HEK293 (cell line): ENCODE measurements at regions not wholly inside any gene's neighbourhood (a gene's known extent, or its start where the extent isn't known, plus 50 kb on each side); places are given as distances from the start of the nearest gene placed in this dataset.
"Not testable (repeated sequence)": the region's sequence is repeated elsewhere in the genome, so short reads cannot be mapped to it uniquely, and the experiment has no call there.

Experiments used
- CTCF ChIA-PET: fragments of 350-600 bp; formaldehyde crosslinking; extraction: SDS; loops from one replicate; lab custom pipeline; 2021; ENCODE audit warnings: antibody characterized with exemption; lab: Yijun Ruan, JAX
- POLR2A ChIA-PET: fragments of 300-600 bp; formaldehyde crosslinking; extraction: SDS; loops from one replicate; lab custom pipeline; 2020; ENCODE audit warnings: antibody characterized with exemption, inconsistent platforms; lab: Yijun Ruan, JAX
- H3K27ac ChIP-seq: fragments of 200-500 bp; sonication (Bioruptor generic); 2 replicates; pipeline ENCODE4 v1.5.1; 2014; ENCODE audit warnings: low read depth, low read length, control low read depth, inconsistent platforms; ENCODE audit errors: extremely low read depth
- H3K36me3 ChIP-seq, 2 experiments: fragments of 200-500 bp in 1 of 2; sonication (Bioruptor generic) in 1 of 2; 1 replicate in 1 of 2; 2 replicates in 1 of 2; pipeline ENCODE4 v1.5.1; 2014 to 2017; ENCODE audit warnings: inconsistent platforms in 2 of 2, low read length in 2 of 2; ENCODE audit not compliant: control insufficient read depth in 2 of 2, insufficient read depth in 1 of 2
- H3K4me1 ChIP-seq: fragments of 200-500 bp; sonication (Bioruptor generic); 2 replicates; pipeline ENCODE4 v1.5.1; 2014; ENCODE audit warnings: mild to moderate bottlenecking, low read length, inconsistent platforms; ENCODE audit not compliant: control insufficient read depth, insufficient read depth
- H3K4me3 ChIP-seq: 2 replicates; pipeline ENCODE4 v1.5.1; 2011; ENCODE audit warnings: low read depth, mild to moderate bottlenecking, control low read depth, low read length, moderate library complexity
- H3K9me3 ChIP-seq: fragments of 200-500 bp; sonication (Bioruptor generic); 2 replicates; pipeline ENCODE4 v1.5.1; 2014; ENCODE audit warnings: low read depth, low read length, inconsistent platforms; ENCODE audit not compliant: control insufficient read depth, insufficient read depth
- ATF2 ChIP-seq: fragments of 450-650 bp; formaldehyde crosslinking; IDR thresholded peaks from 2 replicates; pipeline ENCODE4 v1.5.1; 2016; ENCODE audit warnings: missing biosample characterization, missing genetic modification characterization, low read depth
- HIC1 ChIP-seq: fragments of 450-650 bp; formaldehyde crosslinking; IDR thresholded peaks from 2 replicates; pipeline ENCODE4 v1.5.1; 2016; ENCODE audit warnings: missing biosample characterization, missing genetic modification characterization
- INSM2 ChIP-seq: fragments of 450-650 bp; formaldehyde crosslinking; IDR thresholded peaks from 2 replicates; pipeline ENCODE4 v1.5.1; 2016; ENCODE audit warnings: missing biosample characterization, missing genetic modification characterization
- OSR2 ChIP-seq: fragments of 450-650 bp; formaldehyde crosslinking; IDR thresholded peaks from 2 replicates; pipeline ENCODE4 v1.5.1; 2016; ENCODE audit warnings: missing biosample characterization, missing genetic modification characterization
- PRDM10 ChIP-seq: fragments of 450-650 bp; formaldehyde crosslinking; IDR thresholded peaks from 2 replicates; pipeline ENCODE4 v1.5.1; 2016; ENCODE audit warnings: missing biosample characterization, missing genetic modification characterization
- SP7 ChIP-seq: fragments of 450-650 bp; formaldehyde crosslinking; IDR thresholded peaks from 2 replicates; pipeline ENCODE4 v1.5.1; 2016; ENCODE audit warnings: missing biosample characterization, missing genetic modification characterization
- TSHZ1 ChIP-seq: fragments of 450-650 bp; formaldehyde crosslinking; IDR thresholded peaks from 2 replicates; pipeline ENCODE4 v1.5.1; 2016; ENCODE audit warnings: missing biosample characterization, missing genetic modification characterization, borderline replicate concordance
- ZEB2 ChIP-seq: fragments of 450-650 bp; formaldehyde crosslinking; IDR thresholded peaks from 2 replicates; pipeline ENCODE4 v1.5.1; 2016; ENCODE audit warnings: missing biosample characterization, missing genetic modification characterization
- ZNF10 ChIP-seq: fragments of 450-650 bp; formaldehyde crosslinking; IDR thresholded peaks from 2 replicates; pipeline ENCODE4 v1.5.1; 2017; ENCODE audit warnings: missing biosample characterization, missing genetic modification characterization
- ZNF366 ChIP-seq: fragments of 450-650 bp; formaldehyde crosslinking; conservative IDR thresholded peaks from 2 replicates; pipeline ENCODE4 v1.5.1; 2016; ENCODE audit warnings: missing biosample characterization, missing genetic modification characterization
- ZNF394 ChIP-seq: fragments of 450-650 bp; formaldehyde crosslinking; IDR thresholded peaks from 2 replicates; pipeline ENCODE4 v1.5.1; 2016; ENCODE audit warnings: missing biosample characterization, missing genetic modification characterization, mild to moderate bottlenecking, moderate library complexity, borderline replicate concordance
- ZNF518A ChIP-seq: fragments of 450-650 bp; formaldehyde crosslinking; conservative IDR thresholded peaks from 2 replicates; pipeline ENCODE4 v1.5.1; 2016; ENCODE audit warnings: low read depth, missing biosample characterization, missing genetic modification characterization
- ZNF600 ChIP-seq: fragments of 450-650 bp; formaldehyde crosslinking; IDR thresholded peaks from 2 replicates; pipeline ENCODE4 v1.5.1; 2016; ENCODE audit warnings: missing biosample characterization, missing genetic modification characterization
- ZNF629 ChIP-seq: fragments of 450-650 bp; formaldehyde crosslinking; IDR thresholded peaks from 2 replicates; pipeline ENCODE4 v1.5.1; 2017; ENCODE audit warnings: missing biosample characterization, missing genetic modification characterization
- ZNF843 ChIP-seq: fragments of 450-650 bp; formaldehyde crosslinking; IDR thresholded peaks from 2 replicates; pipeline ENCODE4 v1.5.1; 2016; ENCODE audit warnings: missing biosample characterization, missing genetic modification characterization
- ZXDB ChIP-seq: fragments of 450-650 bp; formaldehyde crosslinking; IDR thresholded peaks from 2 replicates; pipeline ENCODE4 v1.5.1; 2016; ENCODE audit warnings: missing biosample characterization, missing genetic modification characterization

- H3K4me1 ChIP-seq, POLR2A ChIA-PET, H3K4me3 ChIP-seq, H3K9me3 ChIP-seq, H3K36me3 ChIP-seq, H3K27ac ChIP-seq: not testable (repeated sequence)
- CTCF ChIA-PET: interaction anchor here (0.6 kb wide), 2 partner anchors 113 to 878 kb away, joined by 3 read pairs; no protein-coding TSS in a partner anchor
- TF ChIP-seq ZNF10 (tag by site-specific recombination): peak; percentile 90
- TF ChIP-seq SP7 (tag by site-specific recombination): peak; percentile 85
- TF ChIP-seq INSM2: peak; percentile 88
- TF ChIP-seq ZEB2 (tag by site-specific recombination): peak; percentile 52; the same call in 1 of the 2 replicates
- TF ChIP-seq ZNF629 (tag by site-specific recombination): peak; percentile 94
- TF ChIP-seq ZNF366 (tag by site-specific recombination): peak; percentile 73
- TF ChIP-seq OSR2 (tag by site-specific recombination): peak; percentile 22; the same call in 1 of the 2 replicates
- 0 out of 2 replicates have a peak, but pooled peaks have one; percentile 44 for TF ChIP-seq ZNF843
- TF ChIP-seq ZNF518A (tag by site-specific recombination): peak; percentile 49
- TF ChIP-seq ZXDB (tag by site-specific recombination): 0 out of 2 replicates have a peak, but pooled peaks have one; percentile 18
- peak; percentile 92 for TF ChIP-seq TSHZ1
- TF ChIP-seq ZNF600 (tag by site-specific recombination): peak; percentile 66; the same call in 1 of the 2 replicates
- 0 out of 2 replicates have a peak, but pooled peaks have one; percentile 9 for TF ChIP-seq PRDM10 (tag by site-specific recombination)
- peak; percentile 37; the same call in 1 of the 2 replicates for TF ChIP-seq ZNF394 (tag by site-specific recombination)
- peak; percentile 33; the same call in 1 of the 2 replicates for TF ChIP-seq ATF2 (tag by site-specific recombination)
- TF ChIP-seq HIC1: peak; percentile 67; the same call in 1 of the 2 replicates
Measured at GRCh38 chr3:71982506-71983258, 197.7 kb upstream of the PROK2 start.
